ENCODE measurements at regions not wholly inside any gene's neighbourhood (a gene's known extent, or its start where the extent isn't known, plus 50 kb on each side); places are given as distances from the start of the nearest gene placed in this dataset.
"Not testable (repeated sequence)": the region's sequence is repeated elsewhere in the genome, so short reads cannot be mapped to it uniquely, and the experiment has no call there.

- TF ChIP-seq CTCF (IDR thresholded peaks at IDR 0.05), result no peak
- Histone ChIP-seq H3K4me1 (ENCODE audit: control insufficient read depth, insufficient read depth, low read length) (no peaks in the 10 kb centered on the region), H3K4me3 (ENCODE audit: low read length) (no peak overlapping the region), H3K27me3 (ENCODE audit: control insufficient read depth, insufficient read depth, low read length) (no peaks in the 10 kb centered on the region), H3K36me3 (ENCODE audit: control insufficient read depth, insufficient read depth, low read length) (no peaks in the 10 kb centered on the region), H3K9me3 (ENCODE audit: control insufficient read depth, insufficient read depth, low read length) (no peaks in the 10 kb centered on the region), H3K27ac (ENCODE audit: low read length) (no peak overlapping the region)
- Mint-ChIP-seq H3K36me3 (no peaks in the 10 kb centered on the region), H3K9me3 (no peaks in the 10 kb centered on the region), H3K27me3 (ENCODE audit: low read depth in 2 of 2) (no peaks in the 10 kb centered on the region), H3K27ac (no peak overlapping the region), H3K4me3 (no peak overlapping the region), H3K4me1 (no peaks in the 10 kb centered on the region)
- DNase-seq, result no peak
- ATAC-seq, result no peak
- 99% methylated on average over 9 of the region's 11 CpGs for WGBS (ENCODE audit: insufficient coverage)
- intact Hi-C loops (cut with micrococcal nuclease), result no loop called here
Observed at GRCh38 chr4:123020285-123020684, 97.9 kb upstream of the NUDT6 start.

- Mint-ChIP-seq H3K27ac (no peak overlapping the region), H3K4me3 (no peak overlapping the region), H3K36me3 (peaks cover 7% of the 10 kb centered on the region), H3K9me3 (no peaks in the 10 kb centered on the region), H3K4me1 (peaks cover 0 to 6% of the 10 kb centered on the region in 2 donors), H3K27me3 (ENCODE audit: low read depth in 2 of 2) (no peaks in the 10 kb centered on the region)
- intact Hi-C loops (cut with micrococcal nuclease), result no loop called here
- no peaks in the 10 kb centered on the region for H3K27me3 ChIP-seq (ENCODE audit: control insufficient read depth, insufficient read depth, low read length)
- DNase-seq (no peak), ATAC-seq (no peak)
- no peaks in the 10 kb centered on the region for H3K4me1 ChIP-seq (ENCODE audit: control insufficient read depth, insufficient read depth, low read length)
- H3K4me3 ChIP-seq (ENCODE audit: low read length), result no peak overlapping the region
- no peaks in the 10 kb centered on the region for H3K36me3 ChIP-seq (ENCODE audit: control insufficient read depth, insufficient read depth, low read length)
- WGBS (ENCODE audit: insufficient coverage), result 98% methylated on average over 15 of the region's 15 CpGs
- no peak for TF ChIP-seq CTCF (IDR thresholded peaks at IDR 0.05)
- H3K27ac ChIP-seq (ENCODE audit: low read length), result no peak overlapping the region
- no peaks in the 10 kb centered on the region for H3K9me3 ChIP-seq (ENCODE audit: control insufficient read depth, insufficient read depth, low read length)
Observed at GRCh38 chr4:123023647-123024046, 101.2 kb upstream of the NUDT6 start.

- WGBS (ENCODE audit: insufficient coverage), result 74% methylated on average over 4 of the region's 6 CpGs
- H3K36me3 Mint-ChIP-seq, result peaks cover 8% of the 10 kb centered on the region
- intact Hi-C loops (cut with micrococcal nuclease), result no loop called here
- peaks cover 0 to 6% of the 10 kb centered on the region in 2 donors for H3K4me1 Mint-ChIP-seq
- Histone ChIP-seq H3K27ac (ENCODE audit: low read length) (no peak overlapping the region), H3K27me3 (ENCODE audit: control insufficient read depth, insufficient read depth, low read length) (no peaks in the 10 kb centered on the region), H3K4me3 (ENCODE audit: low read length) (no peak overlapping the region), H3K9me3 (ENCODE audit: control insufficient read depth, insufficient read depth, low read length) (no peaks in the 10 kb centered on the region), H3K4me1 (ENCODE audit: control insufficient read depth, insufficient read depth, low read length) (no peaks in the 10 kb centered on the region), H3K36me3 (ENCODE audit: control insufficient read depth, insufficient read depth, low read length) (no peaks in the 10 kb centered on the region)
- ATAC-seq (no peak), DNase-seq (no peak)
- no peak overlapping the region for H3K27ac Mint-ChIP-seq
- no peak for TF ChIP-seq CTCF (IDR thresholded peaks at IDR 0.05)
- H3K4me3 Mint-ChIP-seq, result no peak overlapping the region
- no peaks in the 10 kb centered on the region for H3K27me3 Mint-ChIP-seq (ENCODE audit: low read depth in 2 of 2)
- H3K9me3 Mint-ChIP-seq, result no peaks in the 10 kb centered on the region
Observed at GRCh38 chr4:123024710-123025109, 102.3 kb upstream of the NUDT6 start.

DNA sequence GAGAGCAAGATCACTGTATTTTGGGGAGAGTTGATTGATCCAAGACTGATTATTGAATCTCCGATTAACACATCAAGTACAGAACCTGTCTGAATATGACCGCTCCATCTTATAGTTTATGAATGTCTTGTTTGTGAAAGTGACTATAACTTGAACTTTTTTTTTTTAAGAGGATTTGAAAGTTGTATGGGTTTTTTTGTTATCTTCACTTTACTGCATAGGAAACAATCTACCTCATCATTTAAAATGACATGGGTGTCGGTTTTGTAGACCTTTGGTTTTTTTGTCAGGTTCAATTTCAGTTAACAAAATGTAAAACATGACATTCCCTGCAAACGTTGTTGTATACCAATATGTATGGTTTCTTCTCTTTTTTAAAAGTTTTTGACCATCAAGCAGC lies 103.0 kb upstream of the NUDT6 start:
- Histone ChIP-seq H3K36me3 (ENCODE audit: control insufficient read depth, insufficient read depth, low read length) (no peaks in the 10 kb centered on the region), H3K4me3 (ENCODE audit: low read length) (no peak overlapping the region), H3K27me3 (ENCODE audit: control insufficient read depth, insufficient read depth, low read length) (no peaks in the 10 kb centered on the region), H3K4me1 (ENCODE audit: control insufficient read depth, insufficient read depth, low read length) (no peaks in the 10 kb centered on the region), H3K9me3 (ENCODE audit: control insufficient read depth, insufficient read depth, low read length) (no peaks in the 10 kb centered on the region), H3K27ac (ENCODE audit: low read length) (no peak overlapping the region)
- intact Hi-C loops (cut with micrococcal nuclease), result no loop called here
- H3K9me3 Mint-ChIP-seq, result no peaks in the 10 kb centered on the region
- peaks cover 8% of the 10 kb centered on the region for H3K36me3 Mint-ChIP-seq
- no peak for TF ChIP-seq CTCF (IDR thresholded peaks at IDR 0.05)
- no peaks in the 10 kb centered on the region for H3K27me3 Mint-ChIP-seq (ENCODE audit: low read depth in 2 of 2)
- WGBS (ENCODE audit: insufficient coverage), result 94% methylated on average over 2 of the region's 4 CpGs
- DNase-seq (no peak), ATAC-seq (no peak)
- peaks cover 0 to 6% of the 10 kb centered on the region in 2 donors for H3K4me1 Mint-ChIP-seq
- H3K4me3 Mint-ChIP-seq, result no peak overlapping the region
- H3K27ac Mint-ChIP-seq, result no peak overlapping the region

- WGBS (ENCODE audit: insufficient coverage), result 65% methylated on average over 2 of the region's 2 CpGs
- H3K36me3 Mint-ChIP-seq; H3K27ac ChIP-seq (ENCODE audit: low read length); H3K36me3 ChIP-seq (ENCODE audit: control insufficient read depth, insufficient read depth, low read length); H3K9me3 ChIP-seq (ENCODE audit: control insufficient read depth, insufficient read depth, low read length); DNase-seq; H3K4me3 ChIP-seq (ENCODE audit: low read length); H3K27me3 ChIP-seq (ENCODE audit: control insufficient read depth, insufficient read depth, low read length); H3K9me3 Mint-ChIP-seq; ATAC-seq; H3K27me3 Mint-ChIP-seq (ENCODE audit: low read depth in 2 of 2); H3K4me1 Mint-ChIP-seq; H3K4me1 ChIP-seq (ENCODE audit: control insufficient read depth, insufficient read depth, low read length); H3K27ac Mint-ChIP-seq; H3K4me3 Mint-ChIP-seq; intact Hi-C loops (cut with micrococcal nuclease): not testable (repeated sequence)
Observed at GRCh38 chr4:123026015-123026414, 103.6 kb upstream of the NUDT6 start.

Data from natural killer cell (primary cell).